ENCODE measurements at regions not wholly inside any gene's neighbourhood (a gene's known extent, or its start where the extent isn't known, plus 50 kb on each side); places are given as distances from the start of the nearest gene placed in this dataset.

GRCh38 chr17:52828621-52829020 lies 670.1 kb upstream of the CA10 start:
- H4K8ac ChIP-seq (ENCODE audit: low read depth in 2 of 2, low read length in 2 of 2), result no peak overlapping the region
- intact Hi-C loops (cut with micrococcal nuclease), result no loop called here
- H4K5ac ChIP-seq (ENCODE audit: low read depth, low read length), result no peak overlapping the region
- dilution Hi-C loops (cut with HindIII; ENCODE audit: low sequenced_read_pairs, unreplicated experiment), result no loop called here
- H3K79me1 ChIP-seq (ENCODE audit: low read depth in 1 of 2, low read length in 2 of 2), result no peaks in the 10 kb centered on the region
- no peak overlapping the region for H3K18ac ChIP-seq (ENCODE audit: low read depth, low read length)
- ATAC-seq (ENCODE audit: low read depth), result no peak
- no peaks in the 10 kb centered on the region for H3K36me3 ChIP-seq (ENCODE audit: control insufficient read depth, insufficient read depth, low read length)
- no peaks in the 10 kb centered on the region for H3K9me1 ChIP-seq (ENCODE audit: insufficient read depth, low read length)
- H3K9ac ChIP-seq (ENCODE audit: low read depth, low read length), result no peak overlapping the region
- no peak overlapping the region for H2BK5ac ChIP-seq (ENCODE audit: low read depth, low read length, poor library complexity, severe bottlenecking)
- TF ChIP-seq CHD1 (IDR thresholded peaks at IDR 0.05; ENCODE audit: low read depth, low read length) (no peak), ELK1 (IDR thresholded peaks at IDR 0.05; ENCODE audit: borderline replicate concordance, low read depth, low read length) (no peak), MAFK (IDR thresholded peaks at IDR 0.05; ENCODE audit: low read depth, low read length) (no peak), RAD21 (IDR thresholded peaks at IDR 0.05; ENCODE audit: low read length) (no peak), POLR2A (IDR thresholded peaks at IDR 0.05; ENCODE audit: low read depth, low read length) (no peak), NFE2L2 (IDR thresholded peaks at IDR 0.05; ENCODE audit: low read depth, low read length) (no peak), MAZ (IDR thresholded peaks at IDR 0.05; ENCODE audit: borderline replicate concordance, low read depth, low read length) (no peak), RFX5 (IDR thresholded peaks at IDR 0.05; ENCODE audit: low read depth, low read length) (no peak), MXI1 (IDR thresholded peaks at IDR 0.05; ENCODE audit: borderline replicate concordance, low read depth, low read length) (no peak), RCOR1 (IDR thresholded peaks at IDR 0.05; ENCODE audit: insufficient replicate concordance, low read length) (no peak), CTCF (conservative IDR thresholded peaks at IDR 0.05; ENCODE audit: low read depth, low read length) (no peak), SMC3 (IDR thresholded peaks at IDR 0.05; ENCODE audit: low read depth, low read length) (no peak), FOS (IDR thresholded peaks at IDR 0.05; ENCODE audit: low read depth, low read length) (no peak), USF2 (IDR thresholded peaks at IDR 0.05; ENCODE audit: low read depth, low read length) (no peak), BHLHE40 (IDR thresholded peaks at IDR 0.05; ENCODE audit: low read depth, low read length) (no peak), CEBPB (IDR thresholded peaks at IDR 0.05; ENCODE audit: low read depth, low read length) (no peak)
- no peak overlapping the region for H2AFZ ChIP-seq (replicated peaks; ENCODE audit: low read length, poor library complexity)
- no peak overlapping the region for H2BK120ac ChIP-seq (ENCODE audit: low read depth, low read length)
- WGBS, 2 experiments (ENCODE audit: extremely low coverage in 2 of 2, insufficient read length in 1 of 2), result 61% methylated on average over 5 of the region's 11 CpGs; no CpG with 5 or more reads in 1 of the 2 experiments
- H3K4me2 ChIP-seq (ENCODE audit: low read depth, low read length), result no peak overlapping the region
- H4K91ac ChIP-seq (ENCODE audit: insufficient read depth, low read depth, low read length), result no peak overlapping the region
- in situ Hi-C loops (cut with MboI; ENCODE audit: low sequenced_read_pairs), result no loop called here
- H3K14ac ChIP-seq (replicated peaks; ENCODE audit: low read depth, low read length), result no peak overlapping the region
- no peak overlapping the region for H3K4ac ChIP-seq (ENCODE audit: low read depth, low read length)
- H3K56ac ChIP-seq (ENCODE audit: extremely low read depth, insufficient read depth, low read length), result no peak overlapping the region
- H4K20me1 ChIP-seq (ENCODE audit: insufficient read depth, low read length), result no peaks in the 10 kb centered on the region
- H2AK9ac ChIP-seq (replicated peaks; ENCODE audit: low read depth, low read length, poor library complexity), result no peak overlapping the region
- no peak for DNase-seq
- H2BK20ac ChIP-seq (ENCODE audit: low read depth, low read length), result no peak overlapping the region
- H3K27ac ChIP-seq (ENCODE audit: insufficient read depth, low read length), result no peak overlapping the region
- H3K4me1 ChIP-seq (ENCODE audit: control insufficient read depth, insufficient read depth, low read length), result no peaks in the 10 kb centered on the region
- peaks cover 9% of the 10 kb centered on the region for H3K9me3 ChIP-seq (ENCODE audit: control insufficient read depth, insufficient read depth, low read length)
- POLR2A ChIA-PET (ENCODE audit: unreplicated experiment), result no interaction called here
- no TSS peak for BruUV-seq (replicated peaks)
- H3K4me3 ChIP-seq (ENCODE audit: insufficient read depth, low read depth, low read length), result no peak overlapping the region
- H3K23ac ChIP-seq (ENCODE audit: low read depth, low read length), result no peak overlapping the region
- CTCF ChIA-PET, result no interaction called here
- no peak overlapping the region for H2AK5ac ChIP-seq (ENCODE audit: low read depth, low read length)
- H2BK15ac ChIP-seq (ENCODE audit: low read depth, low read length), result no peak overlapping the region
- H3K27me3 ChIP-seq (ENCODE audit: control insufficient read depth, insufficient read depth, low read length), result no peaks in the 10 kb centered on the region

All from IMR-90 (cell line).